ENCODE measurements at regions not wholly inside any gene's neighbourhood (a gene's known extent, or its start where the extent isn't known, plus 50 kb on each side); places are given as distances from the start of the nearest gene placed in this dataset.

DNA sequence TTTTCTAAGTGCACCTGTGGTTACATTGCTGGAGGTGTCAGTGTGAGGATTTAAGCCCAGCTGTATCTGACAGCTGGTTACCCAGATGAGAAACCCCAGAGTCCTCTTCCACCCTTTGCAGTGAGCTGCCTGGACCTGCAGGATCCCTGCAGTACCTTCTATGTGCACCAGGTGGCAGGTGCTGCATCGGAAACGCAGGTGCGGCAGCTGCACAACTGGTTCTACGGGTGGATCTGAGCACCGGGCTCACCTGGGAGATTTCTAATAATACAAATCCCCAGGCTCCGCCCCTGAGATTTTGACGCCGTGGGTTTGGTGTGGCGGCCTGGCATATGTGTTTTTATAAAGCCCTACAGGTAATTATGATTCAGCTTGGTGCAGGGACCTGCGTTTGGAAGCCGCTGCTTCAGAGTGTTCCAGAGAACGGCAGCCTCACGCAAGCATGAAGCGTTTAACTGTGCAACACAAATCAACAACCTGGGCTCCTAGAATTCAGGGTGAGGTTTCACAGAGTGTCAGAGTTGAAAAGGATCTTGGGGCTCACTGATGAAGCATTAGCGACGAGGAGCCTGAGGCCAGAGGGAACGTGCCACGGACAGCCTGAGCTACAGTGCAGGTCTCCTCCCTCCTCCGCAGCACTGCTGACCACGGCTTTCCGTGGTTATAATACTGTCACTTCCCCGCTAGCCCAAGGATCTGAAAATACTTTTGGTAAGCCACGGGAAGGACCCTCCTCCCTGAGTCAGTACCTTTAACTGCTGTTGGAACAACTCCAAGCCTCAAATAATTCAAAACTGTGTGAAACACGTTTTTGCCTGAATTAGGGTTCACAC lies 96.7 kb upstream of the TRABD2B start:
- TF ChIP-seq CTCF (IDR thresholded peaks at IDR 0.05; ENCODE audit: low read length) (peak; percentile 73), EZH2 (IDR thresholded peaks at IDR 0.05; ENCODE audit: borderline replicate concordance, low read length) (no peak)

Measured in OCI-LY1 (cell line).